ENCODE measurements at regions not wholly inside any gene's neighbourhood (a gene's known extent, or its start where the extent isn't known, plus 50 kb on each side); places are given as distances from the start of the nearest gene placed in this dataset.
"Not testable (repeated sequence)": the region's sequence is repeated elsewhere in the genome, so short reads cannot be mapped to it uniquely, and the experiment has no call there.

DNA sequence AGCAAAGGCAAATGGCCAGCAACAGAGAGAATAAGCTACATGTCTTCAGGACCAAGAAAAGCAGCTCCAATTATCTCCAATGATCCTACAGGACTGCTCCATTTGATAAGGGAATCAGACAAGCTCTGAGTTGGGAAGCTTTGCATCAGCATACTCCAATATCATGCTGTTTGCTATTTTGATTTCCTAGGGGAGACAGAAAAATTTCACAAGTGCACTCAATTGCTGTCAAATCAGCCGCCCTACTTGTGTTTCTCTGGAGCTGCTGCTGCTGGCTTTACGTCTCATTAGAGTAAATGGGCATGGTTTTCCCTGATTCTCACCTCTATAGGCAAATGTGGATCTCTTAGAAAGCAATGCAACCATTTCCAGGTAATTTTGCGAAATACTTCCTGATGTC is 201.7 kb downstream of the PRELID2 start:
- TF ChIP-seq CTCF (IDR thresholded peaks at IDR 0.05; ENCODE audit: insufficient read depth, low read depth, low read length, missing control alignments): no peak
- DNase-seq (ENCODE audit: low read depth): no peak
- H3K4me3 ChIP-seq (ENCODE audit: low read depth, low read length): no peak overlapping the region

- H3K4me3 ChIP-seq (ENCODE audit: low read depth, low read length): no peak overlapping the region
- no peak for TF ChIP-seq CTCF (IDR thresholded peaks at IDR 0.05; ENCODE audit: insufficient read depth, low read depth, low read length, missing control alignments)
- DNase-seq (ENCODE audit: low read depth): no peak
Observed at GRCh38 chr5:145632701-145633100, 202.4 kb downstream of the PRELID2 start.

DNA sequence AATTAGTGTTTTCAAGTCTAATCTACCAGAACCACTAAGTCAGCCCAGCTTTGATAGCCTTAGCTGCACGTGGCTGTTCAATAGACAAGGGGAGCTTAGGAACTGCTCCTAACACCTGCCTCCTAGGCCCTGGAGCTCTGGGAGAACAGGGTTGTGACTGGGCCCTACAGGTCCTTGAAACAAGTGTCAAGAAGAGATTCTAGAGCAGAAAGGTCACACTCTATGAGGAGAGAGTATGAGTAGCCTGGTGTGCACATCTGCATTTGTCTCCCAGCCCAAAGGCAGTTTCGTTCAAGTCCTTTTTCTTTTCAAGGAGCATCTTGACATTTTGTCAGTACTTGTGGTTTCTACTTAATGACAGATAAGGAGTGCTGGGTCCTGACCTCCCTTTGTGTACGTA is 206.1 kb downstream of the PRELID2 start:
- no peak for DNase-seq (ENCODE audit: low read depth)
- no peak for TF ChIP-seq CTCF (IDR thresholded peaks at IDR 0.05; ENCODE audit: insufficient read depth, low read depth, low read length, missing control alignments)
- H3K4me3 ChIP-seq (ENCODE audit: low read depth, low read length): no peak overlapping the region

GRCh38 chr5:145628525-145628924 is 206.6 kb downstream of the PRELID2 start:
- no peak for DNase-seq (ENCODE audit: low read depth)
- H3K4me3 ChIP-seq (ENCODE audit: low read depth, low read length): no peak overlapping the region
- TF ChIP-seq CTCF (IDR thresholded peaks at IDR 0.05; ENCODE audit: insufficient read depth, low read depth, low read length, missing control alignments): no peak

DNA sequence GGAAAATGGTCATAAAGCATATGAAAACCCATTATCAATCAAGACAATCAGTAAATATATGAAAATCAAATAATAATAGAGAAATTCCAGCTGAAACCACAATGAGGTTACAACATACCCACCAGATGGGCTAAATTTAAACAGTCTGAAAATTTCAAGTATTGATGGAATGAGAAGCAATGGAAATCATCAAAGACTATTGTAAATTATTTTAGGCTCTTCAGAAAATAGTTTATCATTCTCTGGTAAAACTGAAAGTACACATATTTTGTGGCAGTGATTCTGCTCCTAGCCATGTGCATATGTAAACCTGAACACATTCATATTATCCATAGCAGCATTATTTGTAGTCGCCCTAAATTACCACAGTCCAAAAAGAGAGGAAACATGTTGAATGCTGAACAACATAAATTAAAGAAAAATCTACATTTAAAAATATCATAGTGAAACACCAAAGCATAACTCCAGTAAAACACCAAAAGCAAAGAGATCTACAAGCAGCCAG is 215.3 kb downstream of the PRELID2 start:
- no peak for DNase-seq (ENCODE audit: low read depth)
- TF ChIP-seq CTCF (IDR thresholded peaks at IDR 0.05; ENCODE audit: insufficient read depth, low read depth, low read length, missing control alignments): no peak
- H3K4me3 ChIP-seq (ENCODE audit: low read depth, low read length): no peak overlapping the region

DNA sequence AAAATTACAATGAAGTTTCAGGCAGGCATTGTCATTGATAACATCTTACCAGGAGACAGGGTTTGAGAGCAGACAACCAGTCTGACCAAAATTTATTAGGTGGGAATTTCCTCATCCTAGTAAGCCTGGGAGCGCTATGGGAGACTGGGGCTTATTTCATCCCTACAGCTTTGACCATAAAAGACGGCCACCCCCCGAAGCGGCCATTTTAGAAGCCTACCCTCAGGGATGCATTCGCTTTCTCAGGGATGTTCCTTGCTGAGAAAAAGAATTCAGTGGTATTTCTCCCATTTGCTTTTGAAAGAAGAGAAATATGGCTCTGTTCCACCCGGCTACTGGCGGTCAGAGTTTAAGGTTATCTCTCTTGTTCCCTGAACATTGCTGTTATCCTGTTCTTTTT is 218.4 kb downstream of the PRELID2 start:
- DNase-seq (ENCODE audit: low read depth); H3K4me3 ChIP-seq (ENCODE audit: low read depth, low read length): not testable (repeated sequence)

- no peak for TF ChIP-seq CTCF (IDR thresholded peaks at IDR 0.05; ENCODE audit: insufficient read depth, low read depth, low read length, missing control alignments)
- no peak for DNase-seq (ENCODE audit: low read depth)
- no peak overlapping the region for H3K4me3 ChIP-seq (ENCODE audit: low read depth, low read length)
Observed at GRCh38 chr5:145598983-145599382, 236.2 kb downstream of the PRELID2 start.
